Endodermal cell (in vitro differentiated cells): ENCODE measurements at regions not wholly inside any gene's neighbourhood (a gene's known extent, or its start where the extent isn't known, plus 50 kb on each side); places are given as distances from the start of the nearest gene placed in this dataset.

Source experiments
- DNase-seq: peaks from one replicate; pipeline ENCODE4 v3.0.0-alpha.2; 2017
- H3K27ac ChIP-seq: 2 replicates; pipeline ENCODE4 v1.5.1; 2013; ENCODE audit warnings: mild to moderate bottlenecking, low read depth, low read length, moderate library complexity
- H3K27me3 ChIP-seq: 2 replicates; pipeline ENCODE4 v1.6.1; 2013; ENCODE audit warnings: mild to moderate bottlenecking, low read length, moderate library complexity; ENCODE audit not compliant: insufficient read depth, control insufficient read depth, poor library complexity, severe bottlenecking
- H3K36me3 ChIP-seq: 2 replicates; pipeline ENCODE4 v1.7.0; 2013; ENCODE audit warnings: mild to moderate bottlenecking, low read length, moderate library complexity; ENCODE audit not compliant: control insufficient read depth, insufficient read depth
- H3K4me1 ChIP-seq: one replicate; pipeline ENCODE4 v1.7.0; 2013; ENCODE audit warnings: low read length; ENCODE audit not compliant: control insufficient read depth, insufficient read depth
- H3K4me3 ChIP-seq: 2 replicates; pipeline ENCODE4 v1.5.1; 2013; ENCODE audit warnings: mild to moderate bottlenecking, low read length, moderate library complexity
- H3K9ac ChIP-seq: 2 replicates; pipeline ENCODE4 v1.6.1; 2013; ENCODE audit warnings: mild to moderate bottlenecking, low read length, moderate library complexity; ENCODE audit not compliant: poor library complexity, severe bottlenecking; ENCODE audit errors: extremely low read depth
- H3K9me3 ChIP-seq: 2 replicates; pipeline ENCODE4 v1.6.1; 2013; ENCODE audit warnings: mild to moderate bottlenecking, low read length, moderate library complexity; ENCODE audit not compliant: control insufficient read depth
- H3K27ac Mint-ChIP-seq: 2 replicates; pipeline ENCODE4 v1.8.0; 2020; ENCODE audit warnings: mixed read lengths
- H3K27me3 Mint-ChIP-seq: 2 replicates; pipeline ENCODE4 v1.8.0; 2021; ENCODE audit warnings: mild to moderate bottlenecking, mixed read lengths; ENCODE audit not compliant: insufficient read depth
- H3K36me3 Mint-ChIP-seq: 2 replicates; pipeline ENCODE4 v1.8.0; 2020; ENCODE audit warnings: low read depth, mixed read lengths
- H3K4me1 Mint-ChIP-seq: 2 replicates; pipeline ENCODE4 v1.8.0; 2020; ENCODE audit warnings: mixed read lengths
- H3K4me3 Mint-ChIP-seq: 2 replicates; pipeline ENCODE4 v1.8.0; 2020; ENCODE audit warnings: mild to moderate bottlenecking, moderate library complexity, mixed read lengths
- H3K9me3 Mint-ChIP-seq: 2 replicates; pipeline ENCODE4 v1.8.0; 2020; ENCODE audit warnings: mild to moderate bottlenecking, mixed read lengths
- WGBS, 2 experiments: methylation state at CpG; one replicate each; pipeline versions ENCODE4 v1.1.5 to v1.1.7; 2013; ENCODE audit warnings: missing lambda C conversion rate in 2 of 2, mixed read lengths in 1 of 2; ENCODE audit not compliant: insufficient coverage in 1 of 2, insufficient read length in 1 of 2; 5-methylcytosine and 5-hydroxymethylcytosine counted together
- TF ChIP-seq, protein P1 (sequence below): fragments of 200-600 bp; sonication (generic); conservative IDR thresholded peaks from 2 replicates; pipeline ENCODE4 v1.5.0; 2021; ENCODE audit warnings: antibody characterized with exemption, mild to moderate bottlenecking

DNA sequence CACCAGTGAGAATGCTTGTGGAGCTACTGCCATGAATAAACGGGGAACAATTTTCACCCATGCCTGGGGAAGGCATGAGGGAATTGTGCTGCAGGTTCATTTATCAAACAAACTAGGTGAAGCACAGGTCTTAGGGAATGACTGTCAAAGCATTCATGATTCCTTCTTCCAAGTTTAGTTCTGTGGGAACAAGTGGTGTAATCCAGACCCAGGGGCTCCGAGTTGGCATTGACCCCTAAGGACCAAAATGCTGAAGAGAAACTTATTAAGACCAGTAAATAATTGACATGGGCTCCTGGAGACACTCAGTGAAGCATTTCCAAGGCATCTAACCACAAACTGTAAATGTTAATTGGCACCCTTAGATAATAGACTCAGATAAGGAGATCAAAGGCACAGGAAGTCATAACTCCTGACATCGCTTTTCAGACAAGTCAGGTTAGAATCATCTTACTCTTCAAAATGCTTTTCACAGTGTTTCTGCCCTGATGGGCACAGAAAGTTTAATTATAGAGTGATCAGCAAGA is 96.9 kb downstream of the SPP2 start:
- peaks cover 14% of the 10 kb centered on the region for H3K9me3 Mint-ChIP-seq
- no peaks in the 10 kb centered on the region for H3K27me3 Mint-ChIP-seq
- H3K4me3 Mint-ChIP-seq: no peak overlapping the region
- H3K4me3 ChIP-seq: no peak overlapping the region
- no peaks in the 10 kb centered on the region for H3K9me3 ChIP-seq
- H3K36me3 Mint-ChIP-seq: no peaks in the 10 kb centered on the region
- peaks cover 6% of the 10 kb centered on the region for H3K4me1 Mint-ChIP-seq
- WGBS, 2 experiments: 79 to 96% methylated on average over 3 of the region's 3 CpGs
- no peak overlapping the region for H3K9ac ChIP-seq
- no peak overlapping the region for H3K27ac ChIP-seq
- no peaks in the 10 kb centered on the region for H3K4me1 ChIP-seq
- no peak overlapping the region for H3K27ac Mint-ChIP-seq
- no peaks in the 10 kb centered on the region for H3K36me3 ChIP-seq
- TF ChIP-seq, protein P1, sequence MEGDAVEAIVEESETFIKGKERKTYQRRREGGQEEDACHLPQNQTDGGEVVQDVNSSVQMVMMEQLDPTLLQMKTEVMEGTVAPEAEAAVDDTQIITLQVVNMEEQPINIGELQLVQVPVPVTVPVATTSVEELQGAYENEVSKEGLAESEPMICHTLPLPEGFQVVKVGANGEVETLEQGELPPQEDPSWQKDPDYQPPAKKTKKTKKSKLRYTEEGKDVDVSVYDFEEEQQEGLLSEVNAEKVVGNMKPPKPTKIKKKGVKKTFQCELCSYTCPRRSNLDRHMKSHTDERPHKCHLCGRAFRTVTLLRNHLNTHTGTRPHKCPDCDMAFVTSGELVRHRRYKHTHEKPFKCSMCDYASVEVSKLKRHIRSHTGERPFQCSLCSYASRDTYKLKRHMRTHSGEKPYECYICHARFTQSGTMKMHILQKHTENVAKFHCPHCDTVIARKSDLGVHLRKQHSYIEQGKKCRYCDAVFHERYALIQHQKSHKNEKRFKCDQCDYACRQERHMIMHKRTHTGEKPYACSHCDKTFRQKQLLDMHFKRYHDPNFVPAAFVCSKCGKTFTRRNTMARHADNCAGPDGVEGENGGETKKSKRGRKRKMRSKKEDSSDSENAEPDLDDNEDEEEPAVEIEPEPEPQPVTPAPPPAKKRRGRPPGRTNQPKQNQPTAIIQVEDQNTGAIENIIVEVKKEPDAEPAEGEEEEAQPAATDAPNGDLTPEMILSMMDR: no peak
- DNase-seq: no peak
- no peaks in the 10 kb centered on the region for H3K27me3 ChIP-seq

DNA sequence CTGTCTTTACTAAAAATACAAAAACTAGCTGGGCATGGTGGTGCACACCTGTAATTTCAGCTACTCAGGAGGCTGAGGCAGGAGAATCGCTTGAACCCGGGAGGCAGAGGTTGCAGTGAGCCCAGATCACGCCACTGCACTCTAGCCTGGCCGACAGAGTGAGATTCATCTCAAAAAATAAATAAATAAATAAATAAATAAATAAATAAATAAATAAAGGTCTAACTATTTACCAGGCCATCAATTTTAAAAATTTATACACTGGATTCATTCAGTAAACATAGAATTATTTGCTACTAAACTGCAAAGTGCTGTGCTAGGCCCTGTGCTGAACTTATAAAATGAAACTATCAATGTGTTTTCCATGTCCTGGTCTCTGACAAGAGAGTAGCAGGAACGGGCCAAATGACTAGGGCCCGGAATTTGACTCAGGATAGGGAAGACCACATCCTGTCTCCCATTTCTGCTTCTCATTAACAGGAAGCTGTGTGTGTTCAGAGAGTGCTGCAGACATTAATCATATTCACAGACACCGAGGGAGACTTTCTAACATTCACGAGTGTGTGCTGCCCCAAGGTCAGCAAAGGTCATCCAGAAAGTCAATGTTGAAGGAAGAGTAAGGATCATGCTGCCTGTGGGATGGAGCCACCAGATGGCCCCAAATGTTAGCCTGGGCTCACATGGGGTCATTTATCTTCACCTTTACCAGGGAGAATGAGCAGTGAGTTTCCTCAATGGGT is 95.8 kb downstream of the SPP2 start:
- Mint-ChIP-seq H3K9me3 (peaks cover 3% of the 10 kb centered on the region), H3K27me3 (no peaks in the 10 kb centered on the region), H3K27ac (no peak overlapping the region), H3K4me1 (peaks cover 6% of the 10 kb centered on the region), H3K4me3 (no peak overlapping the region), H3K36me3 (no peaks in the 10 kb centered on the region)
- no peaks in the 10 kb centered on the region for H3K36me3 ChIP-seq
- H3K4me1 ChIP-seq: no peaks in the 10 kb centered on the region
- no peaks in the 10 kb centered on the region for H3K27me3 ChIP-seq
- H3K9ac ChIP-seq: no peak overlapping the region
- no peaks in the 10 kb centered on the region for H3K9me3 ChIP-seq
- no peak overlapping the region for H3K4me3 ChIP-seq
- TF ChIP-seq, protein P1: peak; percentile 16
- WGBS, 2 experiments: 93 to 96% methylated on average over 2 to 7 of the region's 8 CpGs
- no peak overlapping the region for H3K27ac ChIP-seq
- no peak for DNase-seq

DNA sequence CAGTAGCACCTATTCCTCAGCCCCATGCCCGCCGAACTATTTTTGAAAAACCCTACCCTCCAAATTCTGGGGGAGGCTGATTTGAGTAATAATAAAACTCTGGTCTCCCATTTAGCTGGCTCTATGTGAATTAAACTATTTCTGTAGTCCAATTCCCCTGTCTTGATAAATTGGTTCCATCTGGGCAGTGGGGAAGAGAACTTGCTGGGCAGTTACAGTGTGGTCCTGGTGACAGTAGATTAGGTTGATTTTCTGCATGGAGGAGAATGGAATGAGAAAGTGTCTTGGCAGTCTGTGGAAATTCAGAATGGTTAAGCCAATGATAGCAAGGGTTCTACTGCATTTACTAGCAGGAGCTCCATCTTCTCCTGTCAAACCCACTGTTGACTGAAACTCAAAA is 95.0 kb downstream of the SPP2 start:
- H3K4me3 ChIP-seq: no peak overlapping the region
- Mint-ChIP-seq H3K4me3 (no peak overlapping the region), H3K27ac (no peak overlapping the region), H3K36me3 (no peaks in the 10 kb centered on the region), H3K27me3 (no peaks in the 10 kb centered on the region), H3K9me3 (peaks cover 3% of the 10 kb centered on the region), H3K4me1 (peaks cover 6% of the 10 kb centered on the region)
- WGBS, 2 experiments: 64 to 81% methylated on average over 2 of the region's 2 CpGs
- no peak overlapping the region for H3K27ac ChIP-seq
- H3K9me3 ChIP-seq: no peaks in the 10 kb centered on the region
- no peaks in the 10 kb centered on the region for H3K36me3 ChIP-seq
- DNase-seq: no peak
- no peaks in the 10 kb centered on the region for H3K27me3 ChIP-seq
- TF ChIP-seq, protein P1: no peak
- no peak overlapping the region for H3K9ac ChIP-seq
- H3K4me1 ChIP-seq: no peaks in the 10 kb centered on the region
